ENCODE measurements at regions not wholly inside any gene's neighbourhood (a gene's known extent, or its start where the extent isn't known, plus 50 kb on each side); places are given as distances from the start of the nearest gene placed in this dataset.
A peak's percentile ranks its signal among the peaks of the same experiment; 100 is the strongest.

DNA sequence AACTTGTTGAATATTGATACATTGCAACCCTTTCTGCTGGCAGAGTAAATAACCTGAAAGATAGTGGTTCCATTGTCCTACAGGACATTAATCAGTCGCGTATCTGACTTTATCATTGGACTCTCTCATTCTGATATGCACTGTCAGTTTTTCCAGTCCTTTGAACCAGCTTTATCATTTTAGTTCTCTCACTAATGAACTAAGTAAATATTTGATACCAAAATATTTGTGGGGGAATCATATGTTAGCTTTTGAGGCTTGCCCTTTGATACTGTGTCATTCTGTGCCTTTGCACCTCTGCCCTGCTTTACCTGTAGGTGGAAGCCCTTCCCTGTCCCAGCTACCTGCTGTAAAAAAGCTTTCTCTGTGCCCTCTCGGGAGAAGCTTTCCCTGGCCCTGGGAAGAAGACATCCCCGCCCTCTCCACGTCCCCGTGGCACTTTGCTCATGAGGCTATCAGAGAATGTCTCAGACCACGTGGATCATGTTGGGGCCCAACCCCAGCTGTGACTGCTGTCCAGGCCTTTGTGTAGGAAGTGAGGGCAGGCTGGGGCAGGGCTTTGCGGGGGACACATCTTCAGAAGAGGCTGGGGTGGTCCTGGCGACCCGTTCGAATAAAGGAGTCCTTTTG, 117.8 kb upstream of the NXT1 start:
- Histone ChIP-seq H3K36me3 (ENCODE audit: control insufficient read depth in 4 of 4, insufficient read depth in 3 of 4, low read depth in 1 of 4, low read length in 3 of 4) (no peaks in the 10 kb centered on the region), H3K27ac (ENCODE audit: low read depth in 1 of 2, low read length in 2 of 2) (no peak overlapping the region), H3K9ac (ENCODE audit: low read depth in 1 of 2, low read length in 2 of 2) (no peak overlapping the region), H3K27me3 (ENCODE audit: control insufficient read depth in 4 of 4, insufficient read depth in 4 of 4, low read length in 3 of 4) (no peaks in the 10 kb centered on the region), H3K4me1 (ENCODE audit: control insufficient read depth in 4 of 4, insufficient read depth in 4 of 4, low read length in 3 of 4) (peaks cover 0 to 3% (median 0%) of the 10 kb centered on the region in 4 donors), H3K4me3 (ENCODE audit: low read depth in 1 of 3, low read length in 3 of 3) (no peak overlapping the region), H3K9me3 (ENCODE audit: control insufficient read depth in 4 of 4, low read length in 3 of 4) (peaks cover 0 to 2% (median 0%) of the 10 kb centered on the region in 4 donors)
- WGBS, result 67% methylated on average over 11 of the region's 11 CpGs
- TF ChIP-seq YY1 (IDR thresholded peaks at IDR 0.05), result no peak
- TF ChIP-seq, protein P1, sequence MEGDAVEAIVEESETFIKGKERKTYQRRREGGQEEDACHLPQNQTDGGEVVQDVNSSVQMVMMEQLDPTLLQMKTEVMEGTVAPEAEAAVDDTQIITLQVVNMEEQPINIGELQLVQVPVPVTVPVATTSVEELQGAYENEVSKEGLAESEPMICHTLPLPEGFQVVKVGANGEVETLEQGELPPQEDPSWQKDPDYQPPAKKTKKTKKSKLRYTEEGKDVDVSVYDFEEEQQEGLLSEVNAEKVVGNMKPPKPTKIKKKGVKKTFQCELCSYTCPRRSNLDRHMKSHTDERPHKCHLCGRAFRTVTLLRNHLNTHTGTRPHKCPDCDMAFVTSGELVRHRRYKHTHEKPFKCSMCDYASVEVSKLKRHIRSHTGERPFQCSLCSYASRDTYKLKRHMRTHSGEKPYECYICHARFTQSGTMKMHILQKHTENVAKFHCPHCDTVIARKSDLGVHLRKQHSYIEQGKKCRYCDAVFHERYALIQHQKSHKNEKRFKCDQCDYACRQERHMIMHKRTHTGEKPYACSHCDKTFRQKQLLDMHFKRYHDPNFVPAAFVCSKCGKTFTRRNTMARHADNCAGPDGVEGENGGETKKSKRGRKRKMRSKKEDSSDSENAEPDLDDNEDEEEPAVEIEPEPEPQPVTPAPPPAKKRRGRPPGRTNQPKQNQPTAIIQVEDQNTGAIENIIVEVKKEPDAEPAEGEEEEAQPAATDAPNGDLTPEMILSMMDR (IDR thresholded peaks at IDR 0.05; ENCODE audit: low read depth, low read length, missing input control), result no peak
- TF ChIP-seq RAD21 (IDR thresholded peaks at IDR 0.05), result no peak
- TF ChIP-seq, protein P2, sequence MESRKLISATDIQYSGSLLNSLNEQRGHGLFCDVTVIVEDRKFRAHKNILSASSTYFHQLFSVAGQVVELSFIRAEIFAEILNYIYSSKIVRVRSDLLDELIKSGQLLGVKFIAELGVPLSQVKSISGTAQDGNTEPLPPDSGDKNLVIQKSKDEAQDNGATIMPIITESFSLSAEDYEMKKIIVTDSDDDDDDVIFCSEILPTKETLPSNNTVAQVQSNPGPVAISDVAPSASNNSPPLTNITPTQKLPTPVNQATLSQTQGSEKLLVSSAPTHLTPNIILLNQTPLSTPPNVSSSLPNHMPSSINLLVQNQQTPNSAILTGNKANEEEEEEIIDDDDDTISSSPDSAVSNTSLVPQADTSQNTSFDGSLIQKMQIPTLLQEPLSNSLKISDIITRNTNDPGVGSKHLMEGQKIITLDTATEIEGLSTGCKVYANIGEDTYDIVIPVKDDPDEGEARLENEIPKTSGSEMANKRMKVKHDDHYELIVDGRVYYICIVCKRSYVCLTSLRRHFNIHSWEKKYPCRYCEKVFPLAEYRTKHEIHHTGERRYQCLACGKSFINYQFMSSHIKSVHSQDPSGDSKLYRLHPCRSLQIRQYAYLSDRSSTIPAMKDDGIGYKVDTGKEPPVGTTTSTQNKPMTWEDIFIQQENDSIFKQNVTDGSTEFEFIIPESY (IDR thresholded peaks at IDR 0.05), result no peak
- TF ChIP-seq SP1 (IDR thresholded peaks at IDR 0.05), result no peak
- TF ChIP-seq NR2F2 (IDR thresholded peaks at IDR 0.05), result peak; percentile 13
- TF ChIP-seq TAF1 (conservative IDR thresholded peaks at IDR 0.05), result no peak
- peak in 1 of 2 donors; percentile 39 for TF ChIP-seq HNF4A (conservative IDR thresholded peaks at IDR 0.05)
- no peak for TF ChIP-seq HNF4G (IDR thresholded peaks at IDR 0.05)
- TF ChIP-seq RXRA (IDR thresholded peaks at IDR 0.05), result peak in 1 of 2 donors; percentile 4
- TF ChIP-seq, protein P3, sequence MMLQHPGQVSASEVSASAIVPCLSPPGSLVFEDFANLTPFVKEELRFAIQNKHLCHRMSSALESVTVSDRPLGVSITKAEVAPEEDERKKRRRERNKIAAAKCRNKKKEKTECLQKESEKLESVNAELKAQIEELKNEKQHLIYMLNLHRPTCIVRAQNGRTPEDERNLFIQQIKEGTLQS (IDR thresholded peaks at IDR 0.05), result no peak
- peak in 1 of 2 donors; percentile 46 for TF ChIP-seq JUND (IDR thresholded peaks at IDR 0.05)
- TF ChIP-seq, protein P4, sequence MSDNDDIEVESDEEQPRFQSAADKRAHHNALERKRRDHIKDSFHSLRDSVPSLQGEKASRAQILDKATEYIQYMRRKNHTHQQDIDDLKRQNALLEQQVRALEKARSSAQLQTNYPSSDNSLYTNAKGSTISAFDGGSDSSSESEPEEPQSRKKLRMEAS (IDR thresholded peaks at IDR 0.05), result no peak
- TF ChIP-seq FOXA2 (IDR thresholded peaks at IDR 0.05), result no peak
- TF ChIP-seq, protein P5, sequence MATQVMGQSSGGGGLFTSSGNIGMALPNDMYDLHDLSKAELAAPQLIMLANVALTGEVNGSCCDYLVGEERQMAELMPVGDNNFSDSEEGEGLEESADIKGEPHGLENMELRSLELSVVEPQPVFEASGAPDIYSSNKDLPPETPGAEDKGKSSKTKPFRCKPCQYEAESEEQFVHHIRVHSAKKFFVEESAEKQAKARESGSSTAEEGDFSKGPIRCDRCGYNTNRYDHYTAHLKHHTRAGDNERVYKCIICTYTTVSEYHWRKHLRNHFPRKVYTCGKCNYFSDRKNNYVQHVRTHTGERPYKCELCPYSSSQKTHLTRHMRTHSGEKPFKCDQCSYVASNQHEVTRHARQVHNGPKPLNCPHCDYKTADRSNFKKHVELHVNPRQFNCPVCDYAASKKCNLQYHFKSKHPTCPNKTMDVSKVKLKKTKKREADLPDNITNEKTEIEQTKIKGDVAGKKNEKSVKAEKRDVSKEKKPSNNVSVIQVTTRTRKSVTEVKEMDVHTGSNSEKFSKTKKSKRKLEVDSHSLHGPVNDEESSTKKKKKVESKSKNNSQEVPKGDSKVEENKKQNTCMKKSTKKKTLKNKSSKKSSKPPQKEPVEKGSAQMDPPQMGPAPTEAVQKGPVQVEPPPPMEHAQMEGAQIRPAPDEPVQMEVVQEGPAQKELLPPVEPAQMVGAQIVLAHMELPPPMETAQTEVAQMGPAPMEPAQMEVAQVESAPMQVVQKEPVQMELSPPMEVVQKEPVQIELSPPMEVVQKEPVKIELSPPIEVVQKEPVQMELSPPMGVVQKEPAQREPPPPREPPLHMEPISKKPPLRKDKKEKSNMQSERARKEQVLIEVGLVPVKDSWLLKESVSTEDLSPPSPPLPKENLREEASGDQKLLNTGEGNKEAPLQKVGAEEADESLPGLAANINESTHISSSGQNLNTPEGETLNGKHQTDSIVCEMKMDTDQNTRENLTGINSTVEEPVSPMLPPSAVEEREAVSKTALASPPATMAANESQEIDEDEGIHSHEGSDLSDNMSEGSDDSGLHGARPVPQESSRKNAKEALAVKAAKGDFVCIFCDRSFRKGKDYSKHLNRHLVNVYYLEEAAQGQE (IDR thresholded peaks at IDR 0.05), result no peak
- TF ChIP-seq GABPA (IDR thresholded peaks at IDR 0.05 in 1 of 2, conservative IDR thresholded peaks at IDR 0.05 in 1 of 2), result no peak
- no peak for TF ChIP-seq EGR1 (IDR thresholded peaks at IDR 0.05; ENCODE audit: low read depth in 2 of 2)
- no peak for TF ChIP-seq FOXA1 (IDR thresholded peaks at IDR 0.05)
- peak; percentile 19 for DNase-seq (ENCODE audit: low spot score)
